ENCODE measurements at regions not wholly inside any gene's neighbourhood (a gene's known extent, or its start where the extent isn't known, plus 50 kb on each side); places are given as distances from the start of the nearest gene placed in this dataset.

GRCh38 chr7:24073651-24074420, 210.2 kb upstream of the NPY start:
- H3K4me3 ChIP-seq (ENCODE audit: low read length) = no peak overlapping the region
- H2AFZ ChIP-seq (ENCODE audit: low read depth, low read length) = no peak overlapping the region
- H3K27me3 ChIP-seq (ENCODE audit: insufficient read depth, low read depth, low read length) = no peaks in the 10 kb centered on the region
- H3K79me2 ChIP-seq (replicated peaks; ENCODE audit: insufficient read depth, low read length) = no peaks in the 10 kb centered on the region
- H3K9ac ChIP-seq (ENCODE audit: low read length) = no peak overlapping the region
- no peaks in the 10 kb centered on the region for H4K20me1 ChIP-seq (ENCODE audit: insufficient read depth)
- no peaks in the 10 kb centered on the region for H3K36me3 ChIP-seq (ENCODE audit: insufficient read depth, low read length)
- H3K9me2 ChIP-seq (ENCODE audit: insufficient read depth, low read length) = no peaks in the 10 kb centered on the region
- TF ChIP-seq EP300 (conservative IDR thresholded peaks at IDR 0.05; ENCODE audit: poor library complexity, severe bottlenecking) (no peak), TAF1 (IDR thresholded peaks at IDR 0.05; ENCODE audit: low read depth) (no peak), EZH2 (IDR thresholded peaks at IDR 0.05; ENCODE audit: borderline replicate concordance, insufficient read depth, low read length, poor library complexity, severe bottlenecking) (no peak), SMC3 (conservative IDR thresholded peaks at IDR 0.05; ENCODE audit: poor library complexity) (no peak), REST (IDR thresholded peaks at IDR 0.05; ENCODE audit: borderline replicate concordance) (no peak), MXI1 (conservative IDR thresholded peaks at IDR 0.05; ENCODE audit: poor library complexity, severe bottlenecking) (no peak), POLR2AphosphoS5 (IDR thresholded peaks at IDR 0.05) (no peak), CTCF (IDR thresholded peaks at IDR 0.05; ENCODE audit: poor library complexity, severe bottlenecking) (no peak), RAD21 (conservative IDR thresholded peaks at IDR 0.05) (no peak)
- H3K4me2 ChIP-seq (ENCODE audit: low read length) = no peak overlapping the region
- no peak overlapping the region for H3K27ac ChIP-seq (ENCODE audit: low read length)
- no peaks in the 10 kb centered on the region for H3K9me3 ChIP-seq (ENCODE audit: low read length)
- H3F3A ChIP-seq (ENCODE audit: insufficient read depth, low read length, poor library complexity, severe bottlenecking) = no peaks in the 10 kb centered on the region

GRCh38 chr7:24075426-24075810, 208.6 kb upstream of the NPY start:
- Histone ChIP-seq H3K36me3 (ENCODE audit: insufficient read depth, low read length) (no peaks in the 10 kb centered on the region), H3K9me2 (ENCODE audit: insufficient read depth, low read length) (no peaks in the 10 kb centered on the region), H3K9ac (ENCODE audit: low read length) (no peak overlapping the region), H3F3A (ENCODE audit: insufficient read depth, low read length, poor library complexity, severe bottlenecking) (no peaks in the 10 kb centered on the region), H3K9me3 (ENCODE audit: low read length) (no peaks in the 10 kb centered on the region), H3K4me2 (ENCODE audit: low read length) (no peak overlapping the region), H2AFZ (ENCODE audit: low read depth, low read length) (no peak overlapping the region), H3K79me2 (replicated peaks; ENCODE audit: insufficient read depth, low read length) (no peaks in the 10 kb centered on the region), H3K4me3 (ENCODE audit: low read length) (no peak overlapping the region), H4K20me1 (ENCODE audit: insufficient read depth) (no peaks in the 10 kb centered on the region), H3K27me3 (ENCODE audit: insufficient read depth, low read depth, low read length) (no peaks in the 10 kb centered on the region), H3K27ac (ENCODE audit: low read length) (no peak overlapping the region)
- TF ChIP-seq EZH2 (IDR thresholded peaks at IDR 0.05; ENCODE audit: borderline replicate concordance, insufficient read depth, low read length, poor library complexity, severe bottlenecking) = no peak
- no peak for TF ChIP-seq SMC3 (conservative IDR thresholded peaks at IDR 0.05; ENCODE audit: poor library complexity)
- no peak for TF ChIP-seq POLR2AphosphoS5 (IDR thresholded peaks at IDR 0.05)
- no peak for TF ChIP-seq TAF1 (IDR thresholded peaks at IDR 0.05; ENCODE audit: low read depth)
- TF ChIP-seq EP300 (conservative IDR thresholded peaks at IDR 0.05; ENCODE audit: poor library complexity, severe bottlenecking) = no peak
- TF ChIP-seq REST (IDR thresholded peaks at IDR 0.05; ENCODE audit: borderline replicate concordance) = no peak
- no peak for TF ChIP-seq MXI1 (conservative IDR thresholded peaks at IDR 0.05; ENCODE audit: poor library complexity, severe bottlenecking)
- TF ChIP-seq CTCF (IDR thresholded peaks at IDR 0.05; ENCODE audit: poor library complexity, severe bottlenecking) = no peak
- no peak for TF ChIP-seq RAD21 (conservative IDR thresholded peaks at IDR 0.05)
